Fibroblast of skin of back (primary cell): ENCODE measurements at regions not wholly inside any gene's neighbourhood (a gene's known extent, or its start where the extent isn't known, plus 50 kb on each side); places are given as distances from the start of the nearest gene placed in this dataset.
A peak's percentile ranks its signal among the peaks of the same experiment; 100 is the strongest.

Source experiments
- DNase-seq: peaks from one replicate; pipeline ENCODE4 v3.0.0-alpha.2; 2013

DNA sequence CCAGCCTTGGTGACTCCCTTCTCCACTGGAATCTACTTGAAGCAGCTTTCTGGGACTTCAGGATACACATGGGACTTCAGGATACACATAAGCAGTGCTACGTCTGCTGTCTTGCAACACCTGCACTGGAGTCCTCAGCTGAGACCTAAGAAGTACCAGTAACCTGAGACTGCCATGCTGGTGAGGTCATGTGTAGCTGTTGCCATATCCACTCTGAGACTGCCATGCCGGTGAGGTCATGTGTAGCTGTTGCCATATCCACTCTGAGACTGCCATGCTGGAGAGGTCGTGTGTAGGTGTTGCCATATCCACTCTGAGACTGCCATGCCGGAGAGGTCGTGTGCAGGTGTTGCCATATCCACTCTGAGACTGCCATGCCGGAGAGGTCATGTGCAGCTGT lies 937.9 kb downstream of the EFNB2 start:
- DNase-seq = no peak

DNA sequence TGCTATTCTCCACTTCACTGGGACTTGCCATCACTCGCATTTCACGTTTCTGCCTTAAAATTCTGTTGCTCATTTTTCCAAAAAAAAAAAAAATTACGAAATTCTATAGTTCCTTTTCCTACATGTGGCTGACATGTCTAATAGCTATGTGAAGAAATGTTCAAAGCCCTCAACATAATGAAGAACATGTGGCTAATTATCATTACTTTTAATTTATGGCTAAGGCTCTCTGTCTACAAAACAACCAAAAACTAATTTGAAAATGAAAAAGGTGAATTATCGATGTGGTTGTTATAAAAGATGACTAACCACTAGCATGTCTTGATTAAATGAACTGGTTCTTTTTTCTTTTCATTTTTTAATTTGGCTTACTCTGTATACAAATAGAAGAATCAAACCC lies 940.0 kb downstream of the EFNB2 start:
- no peak for DNase-seq

DNA sequence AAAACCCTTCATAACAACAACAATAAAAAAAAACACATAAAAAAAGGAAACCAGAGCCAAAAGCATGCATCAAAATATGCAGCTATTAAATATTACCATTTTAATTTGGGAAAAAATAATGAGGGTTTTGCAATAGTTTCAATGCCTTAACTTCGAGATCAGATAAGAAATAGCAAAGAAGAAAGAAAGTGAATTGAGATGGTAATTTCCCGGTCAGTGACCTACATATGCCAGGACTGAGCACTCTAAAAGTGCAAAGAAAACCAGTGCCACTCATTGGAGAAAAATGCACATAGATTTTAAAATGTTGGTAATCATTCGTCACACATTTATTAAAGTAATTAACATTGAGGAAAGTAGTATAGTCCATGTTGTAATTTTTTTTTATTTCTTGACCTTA lies 944.2 kb downstream of the EFNB2 start:
- no peak for DNase-seq

DNA sequence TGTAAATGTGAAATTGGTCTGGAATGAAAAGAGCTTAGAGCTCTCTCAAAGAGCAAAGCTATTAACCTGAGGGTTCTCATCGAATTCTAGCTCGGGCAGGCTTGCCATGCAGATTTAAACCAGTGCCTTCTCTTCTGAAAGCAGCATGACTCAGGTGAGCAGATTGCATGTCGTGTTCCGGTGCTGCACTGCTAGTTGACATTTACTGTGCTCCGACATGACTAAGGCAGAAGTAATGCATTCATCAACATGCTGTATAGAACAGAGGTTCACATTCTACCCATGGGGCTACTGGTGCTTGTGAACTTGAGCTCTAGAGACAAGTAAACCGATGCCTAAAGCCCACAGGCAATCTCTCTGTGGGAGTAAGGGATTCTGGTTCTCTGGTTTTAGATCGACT lies 947.7 kb downstream of the EFNB2 start:
- peak; percentile 28 for DNase-seq

DNA sequence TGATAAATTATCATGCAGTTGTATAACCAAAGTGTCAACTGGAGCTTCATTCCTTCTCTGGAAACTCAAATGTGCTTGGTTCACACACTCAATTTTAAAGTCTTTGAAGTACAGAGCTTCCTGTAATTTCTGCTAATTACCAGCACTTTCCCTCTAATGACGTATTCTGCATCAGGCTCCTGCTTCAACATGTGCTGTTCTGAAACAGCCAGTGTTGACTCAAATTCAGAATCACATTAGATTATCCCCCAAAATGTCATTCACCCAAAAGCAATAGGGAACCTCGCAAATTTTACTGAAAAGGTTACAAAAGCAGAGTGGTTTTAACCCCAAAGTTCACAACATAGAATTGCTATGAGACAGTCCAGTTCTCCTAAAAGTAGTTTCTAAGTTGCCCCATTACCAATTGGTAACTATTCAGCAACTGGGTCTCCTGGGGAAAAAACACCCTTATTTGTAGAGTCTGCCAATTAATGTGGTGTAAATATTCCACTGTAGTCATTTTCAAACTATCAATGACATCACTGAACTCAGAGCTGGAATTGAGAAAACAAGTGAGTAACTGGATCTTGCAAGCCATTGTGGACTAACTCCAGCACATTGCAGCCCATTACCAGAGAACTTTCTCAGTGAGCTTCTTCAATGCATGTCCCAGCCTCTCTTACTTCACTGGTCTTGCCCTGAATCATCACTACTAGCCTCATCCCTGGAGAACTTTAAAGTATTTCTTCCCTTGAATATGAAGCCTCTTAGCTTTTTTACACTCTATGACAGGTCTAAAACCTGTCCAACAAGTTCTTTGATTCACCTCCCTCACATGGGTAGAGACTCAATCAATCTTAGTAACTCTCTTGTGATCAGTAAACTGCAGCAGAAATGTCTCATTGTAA lies 955.4 kb downstream of the EFNB2 start:
- no peak for DNase-seq

DNA sequence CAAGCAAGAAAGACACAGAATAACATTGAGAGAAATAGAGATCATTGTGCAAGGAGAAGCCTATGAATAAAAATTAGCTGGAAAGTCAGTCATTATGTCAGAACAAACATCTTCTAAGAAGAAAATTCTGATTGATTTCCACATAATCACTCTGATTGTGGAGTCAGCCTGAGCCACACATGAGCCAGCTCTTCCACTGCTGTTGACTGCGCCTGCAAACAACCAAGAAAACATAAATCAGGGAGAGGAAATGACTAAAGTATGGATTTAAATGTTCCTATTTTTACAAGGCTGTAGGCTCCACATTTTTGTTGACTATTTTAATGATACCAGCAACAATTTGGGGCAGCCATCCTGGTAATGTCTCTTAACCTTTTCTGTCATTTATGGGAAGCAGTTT lies 962.3 kb downstream of the EFNB2 start:
- peak; percentile 13 for DNase-seq

DNA sequence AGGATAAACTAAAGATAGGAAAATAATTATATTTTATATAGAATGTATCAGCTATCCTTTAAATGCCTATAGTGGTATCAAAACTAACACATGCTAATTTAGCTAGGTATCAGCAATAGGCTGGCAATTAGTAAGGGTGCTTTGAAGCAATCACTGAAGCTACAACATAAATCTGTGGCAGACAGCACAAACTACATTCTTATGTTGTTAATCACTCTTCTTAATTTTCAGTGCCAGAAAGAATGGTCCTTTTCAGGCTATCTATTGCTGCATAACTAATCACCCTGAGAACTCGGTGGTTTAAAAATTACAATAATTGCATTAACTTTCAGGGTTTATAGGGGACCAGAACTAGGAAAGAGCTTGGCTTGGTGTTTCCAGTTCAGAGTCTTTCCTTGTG lies 963.1 kb downstream of the EFNB2 start:
- DNase-seq = peak; percentile 14

DNA sequence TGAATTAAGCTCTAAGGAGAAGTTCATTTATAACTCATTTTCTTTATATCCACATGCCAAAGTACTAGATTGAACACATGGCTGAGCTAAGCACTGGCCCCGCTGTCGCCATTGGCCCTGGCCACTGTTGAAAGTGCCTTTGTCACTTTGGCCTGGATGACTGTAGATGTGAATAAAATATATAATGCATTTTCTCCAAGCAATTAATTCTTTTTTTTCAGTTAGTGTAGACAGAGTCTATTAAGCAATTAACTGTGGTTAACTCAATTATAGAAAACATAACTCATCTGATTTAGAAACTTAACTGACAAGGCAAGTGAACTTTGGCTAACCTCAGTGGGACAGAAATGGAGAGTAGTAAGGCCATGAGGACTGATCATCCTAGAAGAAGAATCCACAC lies 965.6 kb downstream of the EFNB2 start:
- DNase-seq = no peak

DNA sequence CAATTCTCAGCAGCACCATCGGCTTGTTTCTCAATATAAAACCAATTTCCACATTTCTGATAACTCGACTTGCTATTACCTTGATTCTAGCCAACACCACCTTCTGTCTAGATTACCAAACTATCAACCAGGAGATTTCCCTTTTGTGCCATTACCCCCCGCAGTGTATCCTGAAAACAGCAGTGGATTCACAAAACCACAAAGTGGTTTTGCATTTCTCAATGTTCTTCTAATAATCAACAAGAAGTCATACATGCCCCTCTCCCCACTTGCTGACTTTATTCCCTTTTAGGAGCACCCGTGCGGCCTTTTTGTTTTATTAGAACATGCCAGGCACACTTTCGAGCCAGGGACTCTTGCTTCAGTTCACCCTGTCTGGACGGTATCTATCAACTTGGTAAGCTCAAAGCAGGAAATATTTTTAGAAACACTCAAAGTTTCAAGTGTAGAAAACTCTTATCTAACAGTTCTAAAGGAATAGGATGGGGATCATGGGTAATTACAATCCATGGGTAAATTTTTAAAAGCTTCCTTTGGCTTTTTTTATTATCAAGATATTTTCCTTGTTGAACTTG lies 967.4 kb downstream of the EFNB2 start:
- no peak for DNase-seq

DNA sequence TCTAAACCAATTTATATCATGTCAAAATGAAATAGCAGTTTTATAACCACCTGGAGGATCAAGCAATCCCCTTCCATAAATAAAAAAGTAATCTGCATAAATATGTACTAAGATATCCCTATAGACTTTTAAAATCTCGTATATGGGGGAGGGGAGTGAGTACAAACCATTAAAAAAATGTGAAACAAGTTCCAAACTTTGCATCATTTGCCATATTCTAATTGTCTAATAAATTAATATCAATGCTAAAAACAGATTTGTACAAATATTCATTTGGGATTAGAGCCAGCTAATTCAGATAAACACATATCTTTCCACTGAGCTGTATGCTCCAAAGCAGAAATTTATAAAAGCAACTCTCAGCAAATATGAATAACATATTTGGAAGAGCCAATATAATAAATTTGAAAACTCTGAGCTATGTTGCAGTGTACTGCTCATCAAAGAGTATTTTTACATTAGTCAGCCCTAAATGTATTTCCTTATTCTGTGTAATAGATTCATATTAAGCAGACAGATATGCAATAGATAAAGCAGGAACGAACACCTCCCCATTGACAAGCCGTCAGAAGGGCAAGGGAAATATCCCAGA lies 970.2 kb downstream of the EFNB2 start:
- peak; percentile 33 for DNase-seq

DNA sequence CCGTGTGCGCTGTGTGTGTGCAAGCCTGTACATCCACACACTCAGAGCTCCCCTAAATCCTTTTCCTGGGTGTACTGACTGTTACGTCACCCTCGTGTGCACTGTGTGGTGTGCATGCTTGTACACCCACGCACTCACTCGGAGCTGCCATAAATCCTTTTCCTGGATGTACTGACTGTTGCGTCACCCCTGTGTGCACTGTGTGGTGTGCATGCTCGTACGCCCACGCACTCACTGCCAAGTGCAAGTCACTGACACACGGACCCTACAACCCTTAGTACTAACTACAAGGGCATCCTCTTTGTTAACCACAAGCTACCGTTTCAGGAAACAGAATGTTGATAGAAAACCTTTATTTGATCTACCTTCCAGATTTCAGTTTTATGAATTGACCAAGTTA lies 983.4 kb downstream of the EFNB2 start:
- no peak for DNase-seq

DNA sequence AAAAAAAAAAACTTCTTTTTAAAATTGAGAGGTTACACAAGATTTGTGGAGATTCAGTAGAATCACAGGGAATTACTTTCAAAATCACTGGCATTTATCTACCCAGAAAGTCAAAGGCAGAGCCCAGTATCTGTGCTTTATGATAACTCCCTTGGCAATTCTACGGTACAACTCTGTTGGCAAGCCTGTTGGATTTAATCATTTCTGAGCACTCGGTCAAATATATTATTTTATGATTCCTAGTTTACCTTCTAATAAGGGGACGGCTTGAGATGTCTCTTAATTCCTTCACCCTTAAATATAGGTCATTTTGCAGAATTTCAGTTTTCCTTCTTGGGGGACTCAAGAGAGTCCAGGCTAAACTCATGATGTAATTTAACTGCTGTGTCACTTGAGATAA lies 987.6 kb downstream of the EFNB2 start:
- no peak for DNase-seq

DNA sequence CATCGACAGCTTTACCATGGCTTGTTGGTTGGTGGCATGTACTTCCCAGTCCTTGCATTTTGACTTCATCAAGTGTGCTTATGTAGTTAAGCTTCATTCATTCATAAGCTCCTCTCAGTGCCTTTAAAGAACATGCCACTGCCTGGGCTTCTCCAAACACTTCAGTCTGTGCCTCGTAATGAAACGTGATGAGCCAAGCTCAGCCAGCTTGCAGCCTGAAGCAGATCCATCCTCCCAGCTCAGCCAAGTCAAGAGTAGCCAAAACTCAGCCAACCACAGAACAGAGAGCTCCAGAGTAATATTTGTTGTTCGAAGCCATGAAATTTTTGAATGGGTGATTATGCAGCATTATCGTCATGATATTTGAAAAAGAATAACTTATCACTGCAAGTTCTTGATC lies 989.7 kb downstream of the EFNB2 start:
- no peak for DNase-seq

DNA sequence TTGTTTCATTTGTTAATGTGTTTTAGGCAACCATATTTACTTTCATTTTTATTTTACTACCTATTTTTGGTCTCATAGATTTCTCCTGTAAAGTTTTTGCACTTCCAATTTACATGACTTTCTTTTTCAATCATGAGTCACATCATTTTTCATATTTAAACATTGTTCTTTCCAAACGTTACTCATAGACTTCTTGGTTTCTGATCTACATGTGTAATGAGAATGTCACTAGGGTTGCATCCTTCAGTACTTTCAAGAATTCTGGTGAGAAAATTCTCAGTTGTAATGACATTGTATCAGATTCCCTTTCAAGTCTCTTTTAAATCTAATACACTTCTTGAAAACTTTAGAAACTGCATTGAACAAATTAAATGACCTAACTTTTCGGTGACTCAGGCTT lies 991.7 kb downstream of the EFNB2 start:
- peak; percentile 46 for DNase-seq

DNA sequence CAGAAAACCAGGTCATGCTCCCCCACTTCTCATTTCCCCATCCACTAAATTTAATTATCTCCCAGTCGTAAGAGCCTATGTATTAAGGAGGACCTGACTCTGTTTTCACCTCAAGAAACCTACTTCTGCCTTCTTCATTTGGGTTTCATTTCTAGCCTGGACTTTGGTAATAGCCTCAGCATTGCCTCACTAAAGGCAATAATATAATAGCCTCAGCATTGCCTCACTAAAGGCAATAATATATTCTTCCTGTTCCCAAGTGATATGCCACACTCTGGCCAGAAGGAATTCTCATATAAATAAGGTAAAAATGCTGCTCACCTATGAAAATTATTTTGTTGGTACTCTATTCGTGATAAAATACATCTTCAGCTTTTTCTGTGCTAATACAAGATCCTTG lies 993.9 kb downstream of the EFNB2 start:
- DNase-seq = no peak

DNA sequence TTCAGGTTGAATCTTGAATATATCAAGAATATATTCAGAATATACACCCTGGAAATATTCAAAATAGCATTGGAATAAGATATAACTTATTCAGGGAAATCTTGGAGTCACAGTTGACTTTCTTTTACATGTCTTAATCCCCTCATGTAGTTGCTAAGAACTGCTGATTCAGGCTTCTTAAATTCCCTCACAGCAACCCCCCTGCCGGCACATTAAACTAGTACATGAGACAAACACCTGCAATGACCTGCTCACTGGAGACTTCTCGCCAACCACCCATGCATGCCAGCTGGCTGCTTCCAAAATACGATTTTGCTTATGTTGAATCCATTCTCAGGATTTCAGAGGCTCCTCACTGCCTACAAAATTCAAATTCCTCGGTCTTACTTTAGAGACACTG lies 997.1 kb downstream of the EFNB2 start:
- no peak for DNase-seq

DNA sequence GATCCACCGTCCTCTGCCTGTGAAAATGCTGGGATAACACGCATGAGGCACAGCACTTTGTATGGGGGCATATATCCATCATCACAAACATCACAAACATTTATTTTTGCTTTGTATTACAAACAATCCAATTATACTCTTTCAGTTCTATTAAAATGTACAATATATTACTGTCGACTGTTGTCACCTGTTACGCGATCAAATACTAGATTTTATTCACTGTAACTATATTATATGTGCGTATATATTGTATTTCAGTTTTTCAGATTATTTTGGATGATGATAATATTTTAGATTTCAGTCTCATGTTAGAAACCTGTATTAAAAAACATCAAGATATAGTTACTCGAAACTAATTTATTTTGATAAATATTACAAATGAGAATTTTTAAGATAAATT lies 998.3 kb downstream of the EFNB2 start:
- DNase-seq = no peak

DNA sequence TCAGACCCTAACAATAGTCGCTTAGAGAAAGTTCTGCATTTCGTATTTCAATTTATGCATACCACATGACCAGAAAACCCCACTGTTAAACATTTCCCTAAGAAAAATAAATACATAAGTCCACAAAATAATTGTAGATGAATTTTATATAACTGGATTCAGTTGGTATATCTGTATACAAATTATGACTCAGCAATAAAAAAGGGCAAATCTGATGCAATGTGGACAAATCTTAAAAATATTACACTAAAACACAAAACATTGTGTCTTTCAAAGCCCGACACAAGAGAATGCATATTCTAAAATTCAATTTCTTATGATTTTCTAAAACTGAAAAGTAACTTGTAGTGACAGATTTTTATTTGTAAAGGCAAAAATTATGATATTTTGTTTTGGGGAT lies 1005.0 kb downstream of the EFNB2 start:
- DNase-seq = no peak

DNA sequence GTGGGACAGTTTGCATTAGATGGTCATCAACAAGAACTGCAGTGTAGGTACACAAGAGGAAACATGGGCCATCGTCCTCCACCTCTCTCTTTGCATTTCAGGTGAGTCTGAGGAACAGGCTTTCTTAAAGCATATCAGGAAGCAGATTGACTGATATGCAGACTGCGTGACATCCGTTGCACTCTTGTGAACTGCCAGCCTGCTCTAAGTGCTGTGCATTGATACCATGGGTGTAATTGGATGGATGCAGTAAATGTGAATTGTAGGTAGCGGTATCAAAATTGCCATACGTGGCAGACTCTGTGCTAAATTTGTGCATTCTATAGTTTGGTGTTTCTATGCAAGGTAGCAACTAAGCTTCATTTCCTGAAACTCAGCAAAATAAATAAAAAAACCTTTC lies 1008.3 kb downstream of the EFNB2 start:
- DNase-seq = no peak

DNA sequence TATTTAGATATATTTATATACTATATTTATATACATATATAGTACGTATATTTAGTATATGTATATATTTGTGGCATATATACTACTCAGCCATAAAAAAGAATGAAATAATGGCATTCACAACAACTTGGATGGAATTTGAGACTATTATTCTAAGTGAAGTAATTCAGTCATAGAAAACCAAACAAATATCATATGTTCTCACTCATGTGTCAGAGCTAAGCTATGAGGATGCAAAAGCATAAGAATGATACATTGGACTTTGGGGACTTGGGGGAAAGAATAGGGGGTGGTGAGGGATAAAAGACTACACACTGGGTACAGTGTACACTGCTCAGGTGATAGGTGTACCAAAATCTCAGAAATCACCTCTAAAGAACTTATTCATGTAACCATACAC lies 1015.7 kb downstream of the EFNB2 start:
- DNase-seq = peak; percentile 78

DNA sequence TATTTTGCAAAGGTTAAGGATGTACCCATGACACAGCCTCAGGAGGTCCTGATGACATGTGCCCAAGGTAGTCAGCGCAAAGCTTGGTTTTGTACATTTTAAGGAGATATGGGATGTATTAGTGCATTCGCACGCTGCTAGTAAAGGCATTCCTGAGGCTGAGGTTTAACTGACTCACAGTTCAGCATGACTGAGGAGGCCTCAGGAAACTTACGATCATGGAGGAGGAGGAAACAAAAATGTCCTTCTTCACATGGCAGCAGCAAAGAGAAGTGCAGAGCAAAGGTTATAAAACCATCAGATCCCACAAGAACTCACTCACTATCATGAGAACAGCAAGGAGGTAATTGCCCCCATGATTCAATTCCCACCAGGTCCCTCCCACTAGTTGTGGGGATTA lies 1017.4 kb downstream of the EFNB2 start:
- peak; percentile 52 for DNase-seq

DNA sequence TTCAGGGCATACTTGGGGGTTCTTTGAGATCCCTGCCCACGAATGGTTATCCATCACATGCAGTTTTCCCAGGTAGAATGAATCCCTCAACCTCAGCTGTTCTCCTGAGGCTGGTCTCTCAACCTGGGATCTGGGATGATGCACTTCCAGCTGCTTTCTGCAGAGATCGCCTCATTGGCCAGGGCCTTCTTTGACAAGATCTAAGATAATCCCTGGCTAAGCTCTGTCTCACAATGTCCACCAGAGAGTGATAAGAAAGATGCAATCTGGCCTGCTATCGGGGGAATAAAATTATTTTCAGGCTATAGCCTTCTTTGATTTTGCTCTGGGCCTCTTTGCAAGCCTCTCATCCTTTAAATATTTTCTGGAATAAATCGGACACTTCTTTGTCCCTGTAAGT lies 1021.1 kb downstream of the EFNB2 start:
- DNase-seq = no peak

DNA sequence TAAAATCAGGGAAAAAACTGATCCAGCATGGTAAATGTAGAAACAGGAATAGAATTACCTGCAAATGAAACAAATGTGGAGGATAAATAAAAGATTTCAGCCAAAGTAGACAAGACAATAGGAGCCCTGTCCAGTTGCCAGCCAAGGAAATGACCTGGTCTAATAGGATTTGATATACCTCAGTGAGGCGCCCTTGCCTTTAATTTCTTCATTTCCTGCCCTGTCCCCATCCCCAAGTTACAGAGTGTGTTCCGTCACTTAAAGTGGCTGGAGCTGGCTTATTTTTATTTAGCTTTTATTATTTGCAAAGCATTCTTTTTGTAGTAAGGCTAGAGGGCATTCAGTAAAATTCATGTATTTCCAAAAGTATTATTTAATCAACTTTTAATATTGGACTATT lies 1022.0 kb downstream of the EFNB2 start:
- no peak for DNase-seq
